ENCODE measurements at regions not wholly inside any gene's neighbourhood (a gene's known extent, or its start where the extent isn't known, plus 50 kb on each side); places are given as distances from the start of the nearest gene placed in this dataset.
"Not testable (repeated sequence)": the region's sequence is repeated elsewhere in the genome, so short reads cannot be mapped to it uniquely, and the experiment has no call there.

DNA sequence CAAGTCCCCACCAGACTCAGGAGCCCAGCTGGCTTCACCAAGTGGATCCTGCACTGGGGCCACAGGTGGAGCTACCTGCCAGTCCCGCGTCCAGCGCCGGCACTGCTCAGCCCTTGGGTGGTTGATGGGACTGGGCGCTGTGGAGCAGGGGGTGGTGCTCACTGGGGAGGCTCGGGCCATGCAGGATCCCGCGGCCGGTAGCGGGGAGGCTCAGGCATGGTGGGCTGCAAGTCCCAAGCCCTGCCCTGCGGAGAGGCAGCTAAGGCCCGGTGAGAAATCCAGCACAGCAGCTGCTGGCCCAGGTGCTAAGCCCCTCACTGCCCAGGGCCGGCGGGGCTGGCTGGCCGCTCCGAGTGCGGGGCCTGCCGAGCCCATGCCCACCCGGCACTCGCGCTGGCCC is 143.1 kb upstream of the ALDH3B2 start:
- not testable (repeated sequence) for H3K9ac ChIP-seq (ENCODE audit: low read length); H3K36me3 ChIP-seq (ENCODE audit: control insufficient read depth, insufficient read depth, low read length); H3K27ac ChIP-seq (ENCODE audit: low read depth, low read length); H3K27me3 ChIP-seq (ENCODE audit: control insufficient read depth, insufficient read depth, low read length); H3K4me3 ChIP-seq (ENCODE audit: low read length); H3K4me1 ChIP-seq (ENCODE audit: control insufficient read depth, insufficient read depth, low read length)

DNA sequence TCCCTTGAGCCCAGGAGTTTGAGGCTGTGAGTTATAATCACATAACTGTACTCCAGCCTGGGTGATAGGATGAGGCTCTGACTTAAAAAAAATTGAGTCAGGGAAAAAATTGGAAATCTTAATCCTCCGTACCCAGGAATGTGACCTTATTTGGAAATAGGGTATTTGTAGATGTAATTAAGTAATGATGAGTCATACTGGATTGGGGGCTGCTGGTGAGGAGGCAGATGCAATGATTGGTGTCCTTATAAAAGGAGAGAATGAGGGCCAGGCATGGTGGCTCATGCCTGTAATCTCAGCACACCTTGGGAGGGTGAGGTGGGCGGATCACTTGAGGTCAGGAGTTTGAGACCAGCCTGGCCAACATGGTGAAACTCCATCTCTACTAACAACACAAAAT is 134.9 kb upstream of the ALDH3B2 start:
- not testable (repeated sequence) for H3K27ac ChIP-seq (ENCODE audit: low read depth, low read length); H3K36me3 ChIP-seq (ENCODE audit: control insufficient read depth, insufficient read depth, low read length); H3K27me3 ChIP-seq (ENCODE audit: control insufficient read depth, insufficient read depth, low read length); H3K9ac ChIP-seq (ENCODE audit: low read length); H3K4me1 ChIP-seq (ENCODE audit: control insufficient read depth, insufficient read depth, low read length); H3K4me3 ChIP-seq (ENCODE audit: low read length)

DNA sequence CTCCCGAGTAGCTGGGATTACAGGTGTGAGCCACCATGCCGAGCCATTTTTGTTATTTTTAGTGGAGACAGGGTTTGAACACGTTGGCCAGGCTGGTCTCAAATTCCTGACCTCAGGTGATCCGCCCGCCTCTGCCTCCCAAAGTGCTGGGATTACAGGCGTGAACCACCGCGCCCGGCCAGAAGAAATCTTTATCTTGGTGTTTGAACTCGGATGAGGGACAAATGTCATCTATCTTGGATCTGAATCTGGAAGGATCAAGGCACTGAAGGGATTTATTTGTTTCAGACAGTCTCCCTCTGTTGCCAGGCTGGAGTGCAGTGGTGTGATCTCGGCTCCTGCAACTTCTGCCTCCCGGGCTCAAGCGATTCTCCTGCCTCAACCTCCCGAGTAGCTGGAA is 133.5 kb upstream of the ALDH3B2 start:
- not testable (repeated sequence) for H3K27me3 ChIP-seq (ENCODE audit: control insufficient read depth, insufficient read depth, low read length); H3K9ac ChIP-seq (ENCODE audit: low read length); H3K4me1 ChIP-seq (ENCODE audit: control insufficient read depth, insufficient read depth, low read length); H3K36me3 ChIP-seq (ENCODE audit: control insufficient read depth, insufficient read depth, low read length); H3K4me3 ChIP-seq (ENCODE audit: low read length); H3K27ac ChIP-seq (ENCODE audit: low read depth, low read length)

DNA sequence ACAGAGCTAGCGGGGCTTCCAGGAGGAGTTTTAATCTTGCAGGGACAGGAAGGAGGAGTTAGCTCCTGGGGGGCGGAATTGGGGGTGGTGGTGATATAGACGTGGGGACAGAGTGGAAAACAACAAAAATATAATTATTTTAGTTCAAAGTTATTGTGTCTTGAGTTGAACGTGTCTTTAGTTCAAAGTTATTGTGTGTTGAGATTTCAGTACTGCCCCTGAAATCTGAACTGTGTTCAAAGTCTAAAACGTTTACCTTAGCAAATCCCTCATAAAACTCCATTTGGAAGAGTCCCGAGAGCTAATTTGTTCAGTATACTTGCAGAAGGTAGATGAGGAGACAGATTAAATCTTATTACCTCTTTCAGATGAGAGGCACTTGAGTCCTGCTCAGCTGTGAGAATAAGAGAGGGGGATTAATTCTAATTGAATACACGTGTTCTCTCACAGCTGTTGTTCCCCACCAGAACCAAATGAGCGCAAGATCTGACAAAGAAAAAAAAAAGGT is 132.4 kb upstream of the ALDH3B2 start:
- not testable (repeated sequence) for H3K36me3 ChIP-seq (ENCODE audit: control insufficient read depth, insufficient read depth, low read length); H3K4me3 ChIP-seq (ENCODE audit: low read length); H3K9ac ChIP-seq (ENCODE audit: low read length); H3K4me1 ChIP-seq (ENCODE audit: control insufficient read depth, insufficient read depth, low read length); H3K27ac ChIP-seq (ENCODE audit: low read depth, low read length); H3K27me3 ChIP-seq (ENCODE audit: control insufficient read depth, insufficient read depth, low read length)

DNA sequence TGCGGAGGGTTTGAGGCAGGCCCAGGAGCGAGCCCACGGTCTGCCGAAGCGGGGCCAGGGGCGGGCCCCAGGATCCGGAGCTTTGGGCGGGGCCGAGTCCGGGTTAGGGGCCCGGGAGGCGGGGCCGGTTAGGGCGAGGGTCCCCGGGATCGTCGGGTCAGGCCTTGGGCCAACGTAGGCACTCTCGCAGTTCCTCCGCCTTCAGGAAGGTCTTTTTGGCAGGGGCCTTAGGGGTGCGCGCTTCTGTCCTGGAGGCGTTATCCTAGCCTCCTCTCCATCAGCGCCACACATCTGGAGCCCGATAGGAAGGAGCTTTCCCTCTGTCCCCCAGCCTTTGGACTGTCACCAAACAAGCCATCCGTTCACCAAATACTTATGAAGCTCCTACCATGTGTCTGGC is 131.8 kb upstream of the ALDH3B2 start:
- not testable (repeated sequence) for H3K9ac ChIP-seq (ENCODE audit: low read length)

DNA sequence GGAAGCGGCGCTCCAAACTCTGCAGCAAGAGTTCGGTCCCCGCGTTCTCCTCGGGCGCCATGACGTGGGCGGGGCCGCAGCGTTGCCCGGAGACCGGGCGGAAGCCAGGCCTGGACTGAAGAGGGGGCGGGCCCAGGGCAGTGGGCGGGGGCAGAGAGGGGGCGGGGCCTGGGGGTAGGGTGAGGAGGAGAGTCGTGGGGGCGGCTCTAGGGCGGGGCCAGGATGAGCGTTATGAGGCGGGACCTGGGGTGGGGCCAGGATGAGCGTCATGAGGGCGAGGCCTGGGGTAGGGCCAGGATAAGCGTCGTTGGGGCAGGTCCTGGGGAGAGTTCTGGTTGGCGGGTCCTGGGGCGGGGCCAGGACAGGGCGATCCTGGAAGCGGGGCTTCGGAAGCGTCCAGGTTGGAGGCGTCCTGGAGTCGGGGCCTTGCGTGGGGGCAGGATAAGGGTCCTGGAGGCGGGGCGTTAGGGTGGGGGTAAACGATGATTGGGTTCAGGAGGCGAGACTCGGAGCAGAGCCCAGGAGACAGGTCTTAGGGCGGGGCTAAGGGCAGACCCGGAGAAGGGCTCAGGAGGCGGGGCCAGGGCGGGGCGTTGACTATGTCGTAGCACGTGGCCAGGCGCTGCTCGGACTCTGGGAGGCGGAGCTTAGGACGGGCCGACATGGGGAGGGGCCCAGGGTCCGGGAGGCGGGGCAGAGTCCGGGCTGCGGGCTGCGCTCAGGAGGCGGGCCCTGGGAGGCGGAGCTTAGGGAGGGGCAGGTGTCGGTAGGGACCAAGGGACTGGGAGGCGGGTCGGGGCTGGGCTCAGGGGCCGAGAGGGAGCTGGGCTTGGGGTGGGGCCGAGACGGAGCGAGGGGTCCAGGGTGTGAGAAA is 131.1 kb upstream of the ALDH3B2 start:
- H3K4me1 ChIP-seq (ENCODE audit: control insufficient read depth, insufficient read depth, low read length); H3K27me3 ChIP-seq (ENCODE audit: control insufficient read depth, insufficient read depth, low read length); H3K36me3 ChIP-seq (ENCODE audit: control insufficient read depth, insufficient read depth, low read length): not testable (repeated sequence)
- Histone ChIP-seq H3K4me3 (ENCODE audit: low read length) (peak overlapping the region; percentile 66), H3K27ac (ENCODE audit: low read depth, low read length) (peak overlapping the region; percentile 82), H3K9ac (ENCODE audit: low read length) (peak overlapping the region; percentile 68)

More for the DNA sequence above, 131.8 kb upstream of the ALDH3B2 start:
- peak overlapping the region; percentile 82 for H3K27ac ChIP-seq (ENCODE audit: low read depth, low read length)
- H3K4me1 ChIP-seq (ENCODE audit: control insufficient read depth, insufficient read depth, low read length); H3K36me3 ChIP-seq (ENCODE audit: control insufficient read depth, insufficient read depth, low read length); H3K27me3 ChIP-seq (ENCODE audit: control insufficient read depth, insufficient read depth, low read length): not testable (repeated sequence)
- H3K4me3 ChIP-seq (ENCODE audit: low read length), result peak overlapping the region; percentile 66

DNA sequence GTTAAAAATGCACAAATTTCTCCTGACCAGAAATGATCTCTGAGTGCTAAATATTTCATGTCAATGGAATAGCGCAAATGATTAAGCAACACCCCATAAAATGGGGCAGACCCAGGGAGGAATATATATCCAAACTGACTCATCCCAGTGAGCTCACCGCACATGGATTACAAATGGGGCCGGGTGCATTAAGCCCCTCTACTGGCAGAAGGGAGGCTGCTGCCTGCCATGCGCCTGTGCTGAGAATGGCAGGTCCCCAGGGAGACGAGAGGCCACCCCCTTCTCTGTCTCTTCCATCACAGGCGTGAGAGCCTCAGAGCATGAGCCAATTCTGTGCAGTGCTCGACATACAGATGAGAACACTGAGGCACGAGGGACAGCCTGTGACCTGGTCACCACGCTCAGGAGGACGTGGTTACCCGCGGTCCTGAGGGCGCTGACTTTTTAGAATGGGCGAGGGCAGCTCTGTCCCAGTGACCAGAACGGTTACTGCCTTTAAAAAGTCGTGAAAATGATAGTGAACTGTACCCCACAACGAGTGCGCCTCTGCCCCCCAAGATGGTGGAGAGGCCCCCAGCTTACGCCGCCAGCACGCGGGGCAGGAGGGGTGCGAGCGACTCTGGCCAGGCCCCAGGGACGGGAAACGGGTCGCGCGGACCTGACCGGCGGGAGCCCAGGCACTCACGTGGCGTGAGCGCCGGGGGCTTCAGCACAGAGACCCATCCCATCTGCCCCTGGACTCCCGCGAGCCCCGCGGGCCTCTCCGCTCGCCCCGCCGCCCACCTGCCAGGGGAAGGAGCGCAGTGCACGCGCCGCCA is 130.2 kb upstream of the ALDH3B2 start:
- peak overlapping the region; percentile 63 for H3K27ac ChIP-seq (ENCODE audit: low read depth, low read length)
- not testable (repeated sequence) for H3K27me3 ChIP-seq (ENCODE audit: control insufficient read depth, insufficient read depth, low read length); H3K36me3 ChIP-seq (ENCODE audit: control insufficient read depth, insufficient read depth, low read length); H3K4me1 ChIP-seq (ENCODE audit: control insufficient read depth, insufficient read depth, low read length)
- peak overlapping the region; percentile 68 for H3K9ac ChIP-seq (ENCODE audit: low read length)
- H3K4me3 ChIP-seq (ENCODE audit: low read length), result peak overlapping the region; percentile 65

DNA sequence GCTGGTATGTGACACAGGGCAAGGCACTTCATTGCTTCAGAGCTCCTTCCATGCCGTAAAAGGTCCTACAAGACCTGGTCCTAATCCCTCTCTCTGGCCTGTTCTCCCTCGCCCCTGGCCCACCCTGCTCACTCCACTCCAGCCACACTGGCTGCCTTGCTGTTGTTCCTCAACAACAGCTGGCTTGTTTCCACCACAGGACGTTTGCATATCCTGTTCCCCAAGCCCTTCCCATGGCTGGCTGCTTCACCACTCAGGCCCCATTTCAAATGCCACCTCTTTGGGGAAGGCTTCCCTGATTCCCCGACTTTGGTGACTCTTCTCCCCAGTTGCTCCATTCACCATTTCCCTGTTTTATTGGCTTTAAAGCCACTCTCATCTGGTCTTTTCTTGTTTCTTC is 129.1 kb upstream of the ALDH3B2 start:
- H3K27ac ChIP-seq (ENCODE audit: low read depth, low read length); H3K4me3 ChIP-seq (ENCODE audit: low read length); H3K9ac ChIP-seq (ENCODE audit: low read length); H3K27me3 ChIP-seq (ENCODE audit: control insufficient read depth, insufficient read depth, low read length); H3K36me3 ChIP-seq (ENCODE audit: control insufficient read depth, insufficient read depth, low read length); H3K4me1 ChIP-seq (ENCODE audit: control insufficient read depth, insufficient read depth, low read length): not testable (repeated sequence)

DNA sequence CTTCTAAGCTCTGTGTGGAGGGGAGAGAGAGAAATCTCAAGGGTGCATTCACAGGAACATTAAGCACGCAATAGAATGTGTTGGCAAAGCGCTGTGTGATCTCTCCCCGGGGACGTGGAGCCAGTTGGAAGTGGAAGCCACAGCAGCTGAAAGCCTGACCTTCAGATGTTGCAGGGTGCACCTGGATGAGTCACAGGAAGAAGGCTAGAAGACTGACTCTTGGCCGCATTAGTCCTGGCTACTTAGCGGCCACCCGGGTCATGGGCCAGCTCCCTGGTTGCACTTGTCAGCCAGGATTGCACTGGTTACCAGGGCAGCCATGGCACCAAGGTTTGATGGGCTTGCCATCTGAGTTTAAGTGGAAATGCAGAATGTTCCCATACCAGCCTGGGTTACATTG is 128.6 kb upstream of the ALDH3B2 start:
- not testable (repeated sequence) for H3K4me3 ChIP-seq (ENCODE audit: low read length)

DNA sequence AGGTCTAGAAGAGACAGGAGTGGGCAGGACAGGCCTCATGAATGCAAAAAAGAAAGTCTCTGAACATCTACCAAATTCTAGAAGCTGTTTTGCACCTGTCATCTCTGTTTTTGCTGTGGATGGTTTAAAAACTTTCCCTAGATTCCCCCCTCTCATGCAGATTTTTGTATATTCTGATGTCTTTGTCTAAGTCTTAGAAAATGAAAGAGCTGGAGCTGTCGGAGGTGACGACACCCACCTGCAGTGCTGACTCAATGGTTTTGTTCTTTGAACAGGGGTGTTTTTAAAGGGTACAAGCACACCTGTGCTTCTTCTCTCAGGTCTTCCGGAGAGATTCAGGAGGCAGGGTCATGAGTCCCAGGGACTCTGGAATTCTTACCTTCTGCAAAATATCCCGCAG is 128.2 kb upstream of the ALDH3B2 start:
- H3K36me3 ChIP-seq (ENCODE audit: control insufficient read depth, insufficient read depth, low read length); H3K4me1 ChIP-seq (ENCODE audit: control insufficient read depth, insufficient read depth, low read length); H3K9ac ChIP-seq (ENCODE audit: low read length); H3K27me3 ChIP-seq (ENCODE audit: control insufficient read depth, insufficient read depth, low read length); H3K27ac ChIP-seq (ENCODE audit: low read depth, low read length); H3K4me3 ChIP-seq (ENCODE audit: low read length): not testable (repeated sequence)

More for the DNA sequence above, 128.6 kb upstream of the ALDH3B2 start:
- H3K27me3 ChIP-seq (ENCODE audit: control insufficient read depth, insufficient read depth, low read length); H3K4me1 ChIP-seq (ENCODE audit: control insufficient read depth, insufficient read depth, low read length); H3K27ac ChIP-seq (ENCODE audit: low read depth, low read length); H3K9ac ChIP-seq (ENCODE audit: low read length); H3K36me3 ChIP-seq (ENCODE audit: control insufficient read depth, insufficient read depth, low read length): not testable (repeated sequence)

DNA sequence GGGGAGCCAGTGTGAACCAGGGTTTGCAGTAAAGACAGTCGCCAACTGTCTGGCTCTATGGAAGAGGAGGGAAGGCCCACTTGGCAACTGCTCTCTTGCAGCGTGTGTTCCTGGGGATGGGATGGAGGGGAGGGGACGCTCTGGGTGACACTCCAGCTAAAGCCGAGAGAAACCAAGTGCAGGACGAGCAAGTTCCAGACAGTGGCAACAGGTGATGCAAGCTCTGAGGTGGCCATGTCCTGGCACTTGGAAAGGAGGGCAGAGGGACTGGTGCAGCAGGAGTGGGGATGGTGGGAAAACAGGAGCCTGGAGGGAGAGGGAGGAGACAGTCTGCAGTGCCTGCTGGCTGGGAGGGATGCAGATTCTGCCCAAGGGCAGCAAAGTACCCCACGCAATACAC is 127.0 kb upstream of the ALDH3B2 start:
- not testable (repeated sequence) for H3K4me3 ChIP-seq (ENCODE audit: low read length); H3K36me3 ChIP-seq (ENCODE audit: control insufficient read depth, insufficient read depth, low read length); H3K4me1 ChIP-seq (ENCODE audit: control insufficient read depth, insufficient read depth, low read length); H3K9ac ChIP-seq (ENCODE audit: low read length); H3K27me3 ChIP-seq (ENCODE audit: control insufficient read depth, insufficient read depth, low read length); H3K27ac ChIP-seq (ENCODE audit: low read depth, low read length)

DNA sequence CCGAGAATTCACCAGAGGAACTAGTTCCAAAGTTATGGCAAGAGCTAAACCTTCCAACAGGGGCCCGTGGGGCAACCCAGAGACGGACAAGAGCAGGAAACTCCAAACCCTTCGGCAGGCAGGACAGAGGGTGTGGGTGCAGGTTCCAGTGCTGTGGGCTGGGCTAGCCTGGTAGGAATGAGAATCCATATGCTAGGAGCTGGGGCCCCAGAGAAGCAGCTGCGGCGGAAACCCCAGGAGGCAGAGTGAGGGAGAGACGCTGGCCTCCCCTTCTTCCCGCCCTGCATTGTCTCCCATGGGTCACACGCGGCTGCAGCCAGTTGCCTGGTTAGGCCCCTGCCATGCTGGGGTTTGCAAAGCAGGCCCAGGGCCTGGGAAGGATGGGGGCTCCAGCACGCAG is 126.2 kb upstream of the ALDH3B2 start:
- H3K9ac ChIP-seq (ENCODE audit: low read length); H3K36me3 ChIP-seq (ENCODE audit: control insufficient read depth, insufficient read depth, low read length); H3K4me1 ChIP-seq (ENCODE audit: control insufficient read depth, insufficient read depth, low read length); H3K27me3 ChIP-seq (ENCODE audit: control insufficient read depth, insufficient read depth, low read length); H3K4me3 ChIP-seq (ENCODE audit: low read length); H3K27ac ChIP-seq (ENCODE audit: low read depth, low read length): not testable (repeated sequence)

DNA sequence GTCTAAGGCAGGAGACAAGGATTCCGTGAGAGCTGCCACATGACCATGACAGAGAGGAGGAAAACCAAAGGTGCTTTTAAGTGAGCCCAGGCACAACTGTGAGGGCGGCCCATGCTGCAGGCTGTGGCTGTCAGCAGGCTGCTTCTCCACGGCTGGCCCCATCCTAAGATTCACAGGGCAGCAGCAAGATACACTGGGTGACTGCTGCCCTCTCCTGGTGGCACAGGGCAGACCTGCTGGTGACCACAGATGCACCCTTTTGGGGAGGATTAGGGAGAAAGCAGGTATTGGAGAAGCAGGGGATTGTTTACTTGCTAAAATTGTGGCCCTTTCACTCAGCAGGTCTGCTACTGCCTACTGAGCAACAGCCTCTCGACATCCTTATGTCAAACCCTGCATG is 125.4 kb upstream of the ALDH3B2 start:
- H3K36me3 ChIP-seq (ENCODE audit: control insufficient read depth, insufficient read depth, low read length); H3K27me3 ChIP-seq (ENCODE audit: control insufficient read depth, insufficient read depth, low read length); H3K27ac ChIP-seq (ENCODE audit: low read depth, low read length); H3K4me3 ChIP-seq (ENCODE audit: low read length); H3K9ac ChIP-seq (ENCODE audit: low read length); H3K4me1 ChIP-seq (ENCODE audit: control insufficient read depth, insufficient read depth, low read length): not testable (repeated sequence)
